Dendritic cell treated with granulocyte-macrophage colony-stimulating factor and Interleukin-4, amounts not matched to agents 40 ng/mL and 50 ng/mL, for 4 days (primary cell): ENCODE measurements at regions not wholly inside any gene's neighbourhood (a gene's known extent, or its start where the extent isn't known, plus 50 kb on each side); places are given as distances from the start of the nearest gene placed in this dataset.
A peak's percentile ranks its signal among the peaks of the same experiment; 100 is the strongest.
"Not testable (repeated sequence)": the region's sequence is repeated elsewhere in the genome, so short reads cannot be mapped to it uniquely, and the experiment has no call there.

Experiments used
- H3K27ac Mint-ChIP-seq: one replicate; pipeline ENCODE4 v1.8.0; 2022; ENCODE audit warnings: mild to moderate bottlenecking, mixed read lengths
- H3K27me3 Mint-ChIP-seq: one replicate; pipeline ENCODE4 v1.8.0; 2022; ENCODE audit warnings: mild to moderate bottlenecking, mixed read lengths
- H3K36me3 Mint-ChIP-seq: one replicate; pipeline ENCODE4 v1.8.0; 2022; ENCODE audit warnings: low read depth, mixed read lengths
- H3K4me1 Mint-ChIP-seq: one replicate; pipeline ENCODE4 v1.8.0; 2022; ENCODE audit warnings: low read depth, mixed read lengths
- H3K4me3 Mint-ChIP-seq: one replicate; pipeline ENCODE4 v1.8.0; 2022; ENCODE audit warnings: mild to moderate bottlenecking, moderate library complexity, mixed read lengths
- H3K9me3 Mint-ChIP-seq: one replicate; pipeline ENCODE4 v1.8.0; 2022; ENCODE audit warnings: mixed read lengths
- intact Hi-C: fragments of 100-400 bp; cut with micrococcal nuclease; formaldehyde crosslinking; loops from one replicate; pipeline ENCODE4 v1.15.0; 2022

DNA sequence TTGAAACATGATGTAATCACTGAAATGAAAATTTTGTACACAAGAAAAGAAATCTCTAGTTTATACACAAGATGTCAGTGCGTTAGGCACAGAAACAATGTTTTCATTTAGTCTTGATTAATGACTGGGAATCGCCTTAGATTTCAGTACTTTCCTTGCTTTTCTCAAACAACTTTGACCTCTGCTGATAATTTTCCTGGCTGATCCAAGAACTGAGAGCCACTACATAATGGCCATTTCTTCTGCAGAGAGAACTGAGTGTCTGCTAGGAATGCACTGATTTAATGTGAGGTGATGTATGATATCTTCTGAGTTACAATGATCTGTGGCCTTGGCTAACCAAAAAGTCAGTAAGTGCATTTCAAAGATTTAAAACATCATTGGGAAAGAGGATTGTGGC, 308.1 kb downstream of the CTH start:
- no peaks in the 10 kb centered on the region for H3K36me3 Mint-ChIP-seq
- peaks cover 10% of the 10 kb centered on the region for H3K9me3 Mint-ChIP-seq
- H3K4me1 Mint-ChIP-seq, result no peaks in the 10 kb centered on the region
- H3K4me3 Mint-ChIP-seq, result no peak overlapping the region
- intact Hi-C loops, result no loop called here
- no peaks in the 10 kb centered on the region for H3K27me3 Mint-ChIP-seq
- H3K27ac Mint-ChIP-seq, result no peak overlapping the region

DNA sequence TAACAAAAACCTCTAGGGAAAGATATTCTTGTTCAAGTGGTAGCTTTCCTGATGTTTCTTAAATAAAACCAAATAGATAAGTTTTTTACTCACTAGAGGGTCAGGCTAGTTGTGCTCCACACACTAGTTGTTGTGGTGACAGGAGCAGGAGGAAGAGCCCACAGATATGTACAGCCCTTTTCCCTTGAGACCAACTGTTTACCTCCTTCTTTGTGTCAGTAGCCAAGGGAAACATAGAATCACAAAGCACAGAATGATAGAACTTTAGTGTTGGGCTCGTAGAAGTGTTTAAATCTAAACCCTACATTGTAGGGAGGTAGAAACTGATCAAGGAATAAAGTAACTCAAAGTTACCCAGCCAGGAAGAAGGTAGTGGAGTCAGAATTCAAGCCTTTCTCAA, 309.0 kb downstream of the CTH start:
- no peak overlapping the region for H3K4me3 Mint-ChIP-seq
- intact Hi-C loops, result no loop called here
- peaks cover 19% of the 10 kb centered on the region for H3K9me3 Mint-ChIP-seq
- H3K36me3 Mint-ChIP-seq, result no peaks in the 10 kb centered on the region
- no peak overlapping the region for H3K27ac Mint-ChIP-seq
- H3K4me1 Mint-ChIP-seq, result no peaks in the 10 kb centered on the region
- H3K27me3 Mint-ChIP-seq, result no peaks in the 10 kb centered on the region

DNA sequence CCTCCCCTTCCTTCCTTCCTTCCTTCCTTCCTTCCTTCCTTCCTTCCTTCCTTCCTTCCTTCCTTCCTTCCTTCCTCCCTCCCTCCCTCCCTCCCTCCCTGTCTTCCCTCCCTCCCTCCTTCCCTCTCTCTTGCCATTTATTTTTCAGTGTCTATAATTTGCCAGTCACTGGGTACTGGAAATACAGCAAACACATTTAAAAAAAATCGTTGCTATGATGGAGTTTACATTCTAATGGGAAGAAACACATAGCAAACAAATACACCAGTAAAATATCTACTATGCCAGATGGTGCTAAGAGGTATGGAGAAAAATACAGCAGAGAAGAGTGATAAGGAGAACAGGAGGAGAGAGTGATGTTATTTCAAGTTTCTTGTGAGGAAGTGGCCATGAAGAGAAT, 309.5 kb downstream of the CTH start:
- no peaks in the 10 kb centered on the region for H3K36me3 Mint-ChIP-seq
- intact Hi-C loops, result no loop called here
- H3K4me1 Mint-ChIP-seq, result no peaks in the 10 kb centered on the region
- H3K4me3 Mint-ChIP-seq, result no peak overlapping the region
- no peaks in the 10 kb centered on the region for H3K27me3 Mint-ChIP-seq
- peaks cover 23% of the 10 kb centered on the region for H3K9me3 Mint-ChIP-seq
- no peak overlapping the region for H3K27ac Mint-ChIP-seq

DNA sequence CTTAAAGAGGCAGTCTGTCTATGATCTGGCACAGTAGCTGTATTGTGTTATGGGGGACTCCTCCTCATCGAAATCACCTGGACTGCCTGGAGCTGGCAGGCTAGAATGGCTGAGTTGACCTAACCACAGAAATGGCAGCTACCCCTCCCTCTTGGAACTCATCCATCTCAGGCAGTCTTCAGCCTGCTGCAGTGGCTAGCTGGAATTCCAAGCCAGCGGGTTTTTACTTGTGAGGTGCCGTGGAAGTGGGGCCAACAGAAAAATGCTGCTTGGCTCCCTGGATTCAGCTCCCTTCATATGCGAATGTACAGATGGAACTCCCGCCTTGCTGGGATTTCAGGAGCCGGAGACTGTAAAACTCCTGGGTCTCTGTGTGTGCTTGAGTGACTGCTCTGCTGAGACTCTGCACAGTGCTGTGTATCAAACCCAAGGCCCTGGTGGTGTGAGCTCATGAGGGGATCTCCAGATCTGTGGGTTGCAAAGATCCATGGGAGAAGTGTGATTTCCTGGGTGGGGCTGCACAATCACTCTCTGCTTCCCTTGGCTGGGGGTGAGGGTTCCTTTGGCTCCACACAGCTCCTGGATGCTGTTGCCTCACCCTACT, 316.9 kb downstream of the CTH start:
- H3K9me3 Mint-ChIP-seq, result peaks cover 42% of the 10 kb centered on the region
- intact Hi-C loops, result no loop called here
- no peaks in the 10 kb centered on the region for H3K36me3 Mint-ChIP-seq
- H3K27me3 Mint-ChIP-seq, result no peaks in the 10 kb centered on the region
- H3K4me3 Mint-ChIP-seq, result no peak overlapping the region
- no peaks in the 10 kb centered on the region for H3K4me1 Mint-ChIP-seq
- H3K27ac Mint-ChIP-seq, result no peak overlapping the region

DNA sequence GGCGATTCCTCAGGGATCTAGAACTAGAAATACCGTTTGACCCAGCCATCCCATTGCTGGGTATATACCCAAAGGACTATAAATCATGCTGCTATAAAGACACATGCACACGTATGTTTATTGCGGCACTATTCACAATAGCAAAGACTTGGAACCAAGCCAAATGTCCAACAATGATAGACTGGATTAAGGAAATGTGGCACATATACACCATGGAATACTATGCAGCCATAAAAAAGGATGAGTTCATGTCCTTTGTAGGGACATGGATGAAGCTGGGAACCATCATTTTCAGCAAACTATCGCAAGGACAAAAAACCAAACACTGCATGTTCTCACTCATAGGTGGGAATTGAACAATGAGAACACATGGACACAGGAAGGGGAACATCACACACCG, 311.1 kb downstream of the PTGER3 start:
- H3K36me3 Mint-ChIP-seq, H3K27me3 Mint-ChIP-seq, intact Hi-C loops: not testable (repeated sequence)

DNA sequence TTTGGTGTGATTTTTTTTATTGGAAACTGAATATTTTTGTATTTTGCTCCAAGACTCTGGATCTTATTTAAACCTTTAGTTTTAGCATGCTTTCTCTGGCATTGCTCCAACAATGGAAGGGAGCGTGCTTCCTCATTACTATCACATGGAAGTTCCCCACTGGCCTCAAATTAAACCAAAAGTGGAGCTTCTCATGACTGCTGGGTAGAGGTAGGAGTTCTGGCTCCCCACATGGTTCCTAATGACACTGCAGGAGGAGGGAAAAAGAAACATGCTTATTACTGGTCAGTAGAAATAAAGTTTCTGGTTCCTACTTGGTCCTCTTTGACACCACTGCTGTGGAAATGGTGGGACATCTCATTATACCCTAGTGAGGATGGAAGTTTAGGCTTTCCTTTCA, 310.5 kb downstream of the PTGER3 start:
- H3K4me3 Mint-ChIP-seq, result no peak overlapping the region
- H3K4me1 Mint-ChIP-seq, result no peaks in the 10 kb centered on the region
- intact Hi-C loops, result no loop called here
- no peaks in the 10 kb centered on the region for H3K27me3 Mint-ChIP-seq
- H3K9me3 Mint-ChIP-seq, result peaks cover 11% of the 10 kb centered on the region
- no peak overlapping the region for H3K27ac Mint-ChIP-seq
- no peaks in the 10 kb centered on the region for H3K36me3 Mint-ChIP-seq

More for the DNA sequence above, 311.1 kb downstream of the PTGER3 start:
- not testable (repeated sequence) for H3K9me3 Mint-ChIP-seq, H3K4me3 Mint-ChIP-seq, H3K27ac Mint-ChIP-seq, H3K4me1 Mint-ChIP-seq

DNA sequence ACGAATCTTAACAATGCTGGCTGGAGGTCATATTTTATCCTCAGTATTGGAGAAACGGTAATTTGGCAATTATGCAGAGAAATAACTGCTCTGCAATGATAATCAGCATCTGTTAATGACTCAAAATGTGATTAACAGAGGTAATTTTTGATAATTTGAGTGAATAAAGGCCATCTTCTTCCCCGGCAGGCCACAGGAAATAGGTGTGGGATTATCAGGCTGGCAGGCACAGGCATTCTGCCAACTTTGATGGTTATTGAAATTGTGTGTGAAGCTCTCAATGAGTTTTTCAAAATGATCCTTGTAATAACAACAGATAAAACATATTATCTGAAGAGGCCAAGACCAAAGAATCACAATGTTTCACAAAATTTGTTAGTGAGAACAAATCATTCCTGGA, 309.0 kb downstream of the PTGER3 start:
- Mint-ChIP-seq H3K27me3 (no peaks in the 10 kb centered on the region), H3K4me3 (no peak overlapping the region), H3K27ac (no peak overlapping the region), H3K4me1 (no peaks in the 10 kb centered on the region), H3K36me3 (no peaks in the 10 kb centered on the region), H3K9me3 (peaks cover 11% of the 10 kb centered on the region)
- intact Hi-C loops, result no loop called here

DNA sequence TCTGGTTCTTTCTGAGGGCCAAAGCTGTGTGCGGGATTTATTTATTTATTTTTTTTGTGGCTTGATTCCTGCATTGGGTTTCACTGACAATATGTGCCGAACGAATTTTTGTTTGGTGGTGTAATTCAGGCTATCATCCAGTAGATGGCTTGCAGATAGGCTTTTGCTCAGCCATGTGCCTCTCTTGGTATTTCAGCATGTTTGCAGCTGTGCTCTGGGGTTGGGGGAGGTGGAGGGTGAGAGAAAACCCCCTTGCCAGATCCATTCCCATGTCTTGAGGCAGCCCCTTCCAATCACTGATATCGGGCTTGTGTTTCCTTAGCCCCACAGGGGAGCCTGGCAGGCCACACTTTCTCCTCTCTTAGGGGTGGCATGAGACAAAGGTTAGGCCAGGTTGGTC, 302.4 kb downstream of the PTGER3 start:
- H3K9me3 Mint-ChIP-seq, result peaks cover 42% of the 10 kb centered on the region
- no peak overlapping the region for H3K27ac Mint-ChIP-seq
- H3K27me3 Mint-ChIP-seq, result no peaks in the 10 kb centered on the region
- H3K4me1 Mint-ChIP-seq, result no peaks in the 10 kb centered on the region
- intact Hi-C loops, result no loop called here
- H3K36me3 Mint-ChIP-seq, result no peaks in the 10 kb centered on the region
- H3K4me3 Mint-ChIP-seq, result no peak overlapping the region

DNA sequence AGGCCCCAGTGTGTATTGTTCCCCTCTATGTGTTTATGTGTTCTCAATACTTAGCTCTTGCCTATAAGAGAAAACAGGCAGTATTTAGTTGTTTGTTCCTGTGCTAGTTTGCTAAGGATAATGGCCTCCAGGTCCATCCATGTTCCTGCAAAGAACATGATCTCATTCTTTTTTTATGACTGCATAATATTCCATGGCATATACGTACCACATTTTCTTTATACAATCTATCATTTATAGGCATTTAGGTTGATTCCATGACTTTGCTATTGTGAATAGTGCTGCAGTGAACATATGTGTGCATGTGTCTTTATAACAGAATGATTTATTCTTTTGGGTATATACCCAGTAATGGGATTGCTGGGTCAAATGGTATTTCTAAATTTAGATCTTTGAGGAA, 301.6 kb downstream of the PTGER3 start:
- intact Hi-C loops, H3K27ac Mint-ChIP-seq, H3K36me3 Mint-ChIP-seq, H3K4me1 Mint-ChIP-seq, H3K4me3 Mint-ChIP-seq, H3K27me3 Mint-ChIP-seq: not testable (repeated sequence)
- peaks cover 48% of the 10 kb centered on the region for H3K9me3 Mint-ChIP-seq

DNA sequence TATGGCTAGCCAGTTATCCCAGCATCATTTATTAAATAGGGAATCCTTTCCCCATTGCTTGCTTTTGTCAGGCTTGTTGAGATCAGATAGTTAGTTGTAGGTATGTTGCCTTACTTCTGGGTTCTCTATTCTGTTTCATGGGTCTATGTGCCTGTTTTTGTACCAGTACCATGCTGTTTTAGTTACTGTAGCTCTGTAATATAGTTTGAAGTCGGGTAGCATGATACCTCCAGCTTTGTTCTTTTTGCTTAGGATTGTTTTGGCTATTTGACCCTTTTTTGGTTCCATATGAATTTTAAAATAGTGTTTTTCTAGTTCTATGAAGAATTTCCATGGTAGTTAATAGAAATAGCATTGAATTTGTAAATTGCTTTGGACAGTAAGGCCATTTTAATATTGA, 300.5 kb downstream of the PTGER3 start:
- H3K27me3 Mint-ChIP-seq, H3K27ac Mint-ChIP-seq, H3K36me3 Mint-ChIP-seq, H3K4me3 Mint-ChIP-seq, intact Hi-C loops: not testable (repeated sequence)
- Mint-ChIP-seq H3K9me3 (peaks cover 45% of the 10 kb centered on the region), H3K4me1 (peaks cover 13% of the 10 kb centered on the region)

DNA sequence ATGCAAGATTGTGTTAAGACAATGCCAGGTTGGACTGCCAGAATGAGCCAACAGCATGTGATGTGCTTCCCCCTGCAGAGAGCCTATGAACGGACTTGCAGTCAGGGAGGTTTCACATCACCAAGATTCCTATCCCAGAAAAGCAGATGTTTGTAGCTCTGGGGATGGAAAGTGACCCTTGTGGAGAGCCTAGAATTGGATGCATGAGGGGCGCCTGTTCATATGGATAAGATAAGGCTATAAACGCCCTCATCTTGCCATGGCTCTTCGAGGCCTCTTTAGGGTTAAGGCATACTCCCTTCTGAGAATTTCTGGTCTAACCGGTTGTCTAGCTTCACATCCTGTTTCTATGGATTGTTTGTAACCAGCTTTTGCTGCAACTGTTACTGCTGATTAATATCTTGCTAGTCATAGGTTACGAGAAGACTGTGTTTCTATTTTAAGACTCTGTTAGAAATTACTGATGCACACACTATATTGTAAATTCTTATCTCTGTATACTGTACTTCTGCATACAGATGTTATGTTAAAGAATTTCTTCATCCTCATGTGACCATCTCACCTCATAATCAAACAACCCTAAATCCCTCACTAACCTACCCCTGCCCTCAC, 295.8 kb downstream of the PTGER3 start:
- H3K36me3 Mint-ChIP-seq, intact Hi-C loops, H3K4me3 Mint-ChIP-seq, H3K27me3 Mint-ChIP-seq: not testable (repeated sequence)
- Mint-ChIP-seq H3K9me3 (peaks cover 50% of the 10 kb centered on the region), H3K4me1 (peaks cover 35% of the 10 kb centered on the region), H3K27ac (peak overlapping the region; percentile 67)

DNA sequence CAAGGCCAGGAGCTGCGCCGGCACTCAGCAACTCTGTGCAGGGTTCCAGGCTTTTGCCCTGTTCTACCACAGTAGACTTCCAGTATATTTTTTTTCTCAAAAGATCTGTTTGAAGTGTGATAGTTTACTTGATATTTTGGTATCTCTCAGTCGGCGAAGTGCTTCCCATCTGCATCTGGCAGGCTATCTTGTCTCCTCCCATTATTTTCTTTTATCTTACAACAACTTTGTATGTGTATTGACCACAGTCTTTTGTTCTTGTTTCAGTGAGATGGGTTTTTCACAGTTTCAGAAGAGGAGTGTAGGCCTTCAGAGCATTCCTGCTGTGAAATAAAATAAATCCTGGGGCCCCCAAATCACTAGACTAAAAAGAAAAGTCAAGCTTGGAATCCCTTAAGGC, 292.9 kb downstream of the PTGER3 start:
- Mint-ChIP-seq H3K36me3 (no peaks in the 10 kb centered on the region), H3K27ac (no peak overlapping the region), H3K4me3 (no peak overlapping the region)

DNA sequence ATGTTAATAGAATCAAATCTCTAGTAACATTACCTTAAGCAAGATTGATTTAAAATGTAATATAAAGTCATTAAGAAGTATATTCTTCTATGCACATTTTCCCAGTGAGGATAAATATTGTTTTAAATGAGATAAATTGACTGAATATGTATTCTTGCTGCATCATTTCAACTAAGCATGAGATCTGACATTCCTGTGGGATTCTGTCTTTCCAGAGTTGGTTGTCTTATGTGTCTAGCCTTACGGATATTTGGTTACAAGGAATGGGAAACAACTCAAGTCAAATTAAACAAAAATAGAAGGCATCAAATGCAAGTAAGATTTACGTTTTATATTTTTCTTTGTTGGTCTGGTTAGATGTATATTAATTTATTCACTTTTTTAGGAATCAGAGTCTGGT, 287.5 kb downstream of the PTGER3 start:
- intact Hi-C loops, result no loop called here
- Mint-ChIP-seq H3K36me3 (no peaks in the 10 kb centered on the region), H3K27me3 (no peaks in the 10 kb centered on the region), H3K4me1 (peaks cover 5% of the 10 kb centered on the region), H3K27ac (no peak overlapping the region), H3K9me3 (no peaks in the 10 kb centered on the region), H3K4me3 (no peak overlapping the region)

More for the DNA sequence above, 292.9 kb downstream of the PTGER3 start:
- intact Hi-C loops, result no loop called here
- Mint-ChIP-seq H3K4me1 (peaks cover 35% of the 10 kb centered on the region), H3K9me3 (peaks cover 34% of the 10 kb centered on the region), H3K27me3 (no peaks in the 10 kb centered on the region)

DNA sequence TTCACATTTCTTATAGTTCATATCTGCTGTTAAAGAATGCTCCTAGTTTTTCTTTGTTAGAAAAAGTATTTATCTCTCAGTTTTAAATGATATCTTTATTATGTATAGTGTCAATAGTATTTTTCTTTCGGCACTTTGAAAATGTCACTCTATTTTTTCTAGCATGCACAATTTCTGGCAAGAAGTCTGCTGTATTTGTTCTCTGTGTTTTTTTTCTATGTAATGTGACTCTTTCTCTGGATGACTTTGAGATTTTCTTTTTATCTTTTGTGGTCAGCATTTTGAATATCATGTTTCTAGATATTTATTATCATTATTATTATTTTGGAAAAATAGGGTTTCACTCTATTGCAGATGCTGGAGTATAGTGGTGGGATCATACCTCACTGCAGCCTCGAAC, 285.2 kb downstream of the PTGER3 start:
- Mint-ChIP-seq H3K27ac (no peak overlapping the region), H3K4me3 (no peak overlapping the region), H3K27me3 (no peaks in the 10 kb centered on the region), H3K4me1 (peaks cover 6% of the 10 kb centered on the region), H3K9me3 (no peaks in the 10 kb centered on the region), H3K36me3 (no peaks in the 10 kb centered on the region)
- intact Hi-C loops, result no loop called here

DNA sequence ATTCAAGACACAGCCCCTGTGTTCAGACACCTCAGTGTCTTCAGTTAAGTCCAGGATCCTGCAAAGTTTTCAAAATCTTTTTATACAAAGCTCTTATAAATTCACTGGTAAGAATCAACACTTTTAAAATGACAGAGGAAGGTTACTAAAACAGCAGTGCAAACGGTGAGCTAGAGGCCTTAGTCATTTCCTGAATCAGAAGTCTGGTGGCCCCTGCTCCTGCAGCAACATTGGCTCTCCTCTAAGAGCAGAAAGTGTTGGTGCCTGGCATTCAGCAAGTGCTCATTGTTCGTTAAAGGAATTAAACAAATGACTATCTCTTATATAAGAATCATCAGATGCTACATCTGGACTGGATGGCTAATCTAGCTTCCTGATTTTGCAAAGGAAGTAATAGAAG, 282.9 kb downstream of the PTGER3 start:
- intact Hi-C loops, result no loop called here
- H3K4me3 Mint-ChIP-seq, result no peak overlapping the region

More for the DNA sequence above, 282.9 kb downstream of the PTGER3 start:
- H3K4me1 Mint-ChIP-seq, result peaks cover 6% of the 10 kb centered on the region
- H3K27me3 Mint-ChIP-seq, result no peaks in the 10 kb centered on the region
- H3K36me3 Mint-ChIP-seq, result no peaks in the 10 kb centered on the region
- H3K9me3 Mint-ChIP-seq, result no peaks in the 10 kb centered on the region
- no peak overlapping the region for H3K27ac Mint-ChIP-seq
